Stimulated activated CD4-positive, alpha-beta T cell treated with anti-CD3 and anti-CD28 coated beads, Interleukin-1b, Interleukin-23, amount 100 ng/mL, for 48 hours (primary cell): ENCODE measurements at regions not wholly inside any gene's neighbourhood (a gene's known extent, or its start where the extent isn't known, plus 50 kb on each side); places are given as distances from the start of the nearest gene placed in this dataset.

Experiments used
- DNase-seq: peaks from one replicate; pipeline ENCODE4 v3.0.0-alpha.2; 2020

DNA sequence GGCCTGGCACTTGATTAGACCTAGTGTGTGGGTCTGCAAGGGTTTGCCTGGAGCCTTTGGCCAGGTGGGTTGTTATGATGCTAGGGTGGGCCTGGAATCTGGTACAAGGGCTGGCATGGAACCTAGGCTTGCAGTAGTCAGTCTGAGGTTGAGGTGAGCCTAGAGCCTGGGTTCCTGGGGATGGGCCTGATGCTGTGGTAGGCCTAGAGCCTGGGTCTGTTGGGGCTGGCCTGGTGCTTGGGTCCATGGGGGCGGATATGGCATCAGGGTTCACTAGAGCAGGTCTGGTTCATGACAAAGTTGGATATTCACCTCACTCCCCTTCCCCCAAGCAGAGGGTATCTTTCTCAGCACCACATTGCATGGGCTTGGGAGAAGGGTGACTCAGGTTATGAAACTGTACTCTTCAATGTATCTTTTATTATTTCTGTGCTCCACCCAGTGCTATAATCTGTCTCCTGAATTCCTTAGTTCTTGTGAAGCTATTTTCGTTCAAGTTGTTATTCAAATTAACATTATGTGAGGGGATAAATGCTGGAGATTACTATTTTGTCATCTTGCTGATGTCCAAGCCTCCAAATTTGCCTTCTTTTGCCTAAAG lies 274.4 kb downstream of the NFKBIZ start:
- DNase-seq: no peak

DNA sequence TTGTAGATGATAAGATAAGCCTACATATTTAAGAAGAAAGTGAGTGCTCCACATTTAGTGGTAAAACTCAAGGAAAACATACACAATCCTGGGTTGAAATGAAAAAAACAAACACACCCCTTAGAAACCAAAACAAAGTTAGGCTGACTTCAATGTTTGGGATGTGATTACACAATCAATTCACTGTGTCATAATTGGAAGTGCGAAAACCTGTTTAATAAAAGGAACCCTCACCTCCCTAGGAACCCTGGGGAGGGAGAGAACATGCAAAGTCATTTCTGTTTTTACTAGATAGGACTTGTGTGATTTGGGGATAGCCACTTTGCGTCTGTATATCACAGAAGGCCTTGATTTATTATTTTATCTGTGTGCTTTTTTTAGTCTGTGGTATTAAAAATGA lies 275.0 kb downstream of the NFKBIZ start:
- DNase-seq: no peak

DNA sequence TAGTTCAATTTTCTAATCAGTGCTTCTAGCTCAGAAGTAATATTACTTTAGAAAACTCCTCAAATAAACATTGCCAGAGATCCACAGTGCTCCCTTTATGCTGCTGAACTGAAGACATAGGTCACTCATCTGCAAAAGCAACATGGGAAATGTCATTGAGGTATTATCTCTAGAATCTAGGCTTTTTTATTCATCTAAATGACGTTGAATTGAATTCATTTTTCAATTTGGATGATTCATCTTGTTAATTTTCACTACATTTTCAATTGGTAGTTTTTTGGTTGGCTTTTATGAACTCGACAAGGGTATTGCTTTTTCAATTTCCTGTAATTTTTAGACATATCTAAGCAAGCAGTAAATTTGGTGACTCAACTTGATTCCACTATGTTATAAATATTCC lies 275.4 kb downstream of the NFKBIZ start:
- no peak for DNase-seq

DNA sequence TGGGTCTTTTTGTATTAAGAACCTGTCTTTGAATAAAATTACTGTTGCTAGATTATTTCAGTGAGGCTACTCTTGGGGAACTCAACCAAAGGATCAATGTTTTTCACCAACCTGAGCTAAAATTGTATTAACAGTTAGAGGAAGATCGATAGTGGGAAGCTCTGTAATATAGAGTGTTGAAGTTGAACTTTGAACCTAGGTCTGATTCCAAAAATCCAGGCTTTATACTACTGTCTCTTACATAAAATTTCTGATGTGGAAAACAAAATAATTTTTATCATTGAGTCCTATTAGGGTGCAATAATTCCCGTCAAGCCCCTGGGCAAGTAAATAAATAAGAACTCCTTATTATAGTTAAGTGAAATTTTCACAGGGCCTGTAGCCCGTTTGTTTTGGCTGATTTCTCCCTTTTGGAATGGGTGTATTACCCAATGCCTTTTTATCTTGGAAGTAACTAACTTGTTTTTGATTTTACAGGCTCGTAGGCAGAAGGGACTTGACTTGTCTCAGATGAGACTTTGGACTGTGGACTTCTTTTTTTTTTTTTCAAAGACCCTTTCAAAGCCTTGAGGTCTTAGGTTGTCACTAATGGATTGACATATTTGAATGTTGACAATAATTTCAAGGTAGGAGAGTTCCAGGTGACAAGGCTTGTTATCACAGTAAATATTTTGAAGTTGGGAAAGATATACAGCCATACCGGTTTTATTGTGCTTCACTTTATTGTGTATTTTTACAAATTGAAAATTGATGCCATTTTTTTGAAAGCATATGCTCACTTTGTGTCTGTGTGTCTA lies 276.1 kb downstream of the NFKBIZ start:
- DNase-seq: no peak

DNA sequence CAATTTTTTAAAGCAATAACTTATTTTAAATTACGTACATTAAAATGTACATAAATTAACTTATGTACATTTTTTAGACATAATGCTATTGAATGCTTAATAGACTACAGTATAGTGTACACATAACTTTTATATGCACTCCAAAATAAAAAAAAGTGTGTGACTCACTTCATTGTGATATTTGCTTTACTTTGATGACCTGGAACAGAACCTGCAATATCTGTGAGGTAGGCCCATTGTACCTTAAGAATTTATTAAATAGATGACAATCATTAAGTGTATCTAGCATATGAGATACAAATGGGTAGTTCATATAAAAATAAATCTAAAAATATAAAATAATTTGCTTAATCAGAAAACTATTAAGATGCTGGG lies 276.7 kb downstream of the NFKBIZ start:
- DNase-seq: no peak

DNA sequence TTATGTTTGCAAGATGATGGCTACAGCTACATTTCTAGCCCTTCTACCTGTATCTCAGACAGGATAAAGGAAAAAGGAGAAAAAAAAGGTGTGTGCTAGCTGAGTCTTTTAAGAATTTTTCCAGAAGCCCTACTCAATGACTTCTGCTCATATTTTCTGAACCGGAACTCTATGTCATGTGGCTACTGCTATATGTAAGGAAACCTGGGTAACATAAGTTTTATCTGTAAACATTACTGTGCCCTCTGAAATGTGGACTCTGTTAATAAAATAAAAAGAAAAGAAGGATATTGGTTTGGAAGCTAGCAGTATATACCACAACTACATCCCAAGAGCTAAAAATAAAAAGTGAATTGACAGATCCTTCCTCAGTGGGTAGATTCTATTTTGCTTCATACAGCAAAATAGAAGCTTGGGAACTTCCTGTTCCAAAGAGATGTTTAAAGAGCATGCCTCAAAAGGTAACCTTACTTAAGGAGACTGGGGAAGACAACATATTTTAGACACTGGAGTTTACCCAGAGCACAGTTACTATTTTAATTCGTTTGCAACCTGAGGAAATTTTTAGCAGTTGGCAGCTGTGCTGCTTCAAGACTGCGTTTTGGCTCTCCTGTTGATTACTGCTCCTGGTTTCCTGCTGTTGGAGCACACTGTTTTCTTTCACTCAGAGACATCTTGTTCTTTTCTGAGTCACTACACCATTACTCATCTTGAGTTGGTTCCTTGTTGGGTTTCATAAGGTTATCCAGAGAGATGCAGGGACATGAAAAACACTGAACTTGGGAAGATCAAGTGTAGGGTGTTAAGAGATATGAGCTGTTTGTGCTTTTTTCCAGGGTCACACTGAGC lies 280.7 kb downstream of the NFKBIZ start:
- no peak for DNase-seq

DNA sequence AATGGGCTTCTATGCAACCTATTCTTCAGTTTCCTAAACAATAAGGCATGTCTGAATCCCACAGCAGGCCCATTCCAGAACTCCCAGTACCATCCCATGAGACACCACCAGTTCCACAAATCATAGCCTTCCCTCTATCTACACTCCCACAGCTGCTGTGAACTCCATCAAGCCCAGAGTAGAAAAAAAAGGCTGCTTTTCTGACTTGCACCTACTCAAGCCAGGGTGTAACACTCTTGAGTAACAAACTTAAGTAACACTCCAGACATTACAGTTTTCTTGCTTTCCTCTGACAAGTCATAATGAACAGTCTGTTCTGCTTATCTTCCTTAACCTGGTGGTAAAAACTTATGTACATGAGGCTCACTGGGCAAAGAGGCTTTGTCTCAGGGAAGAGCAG lies 283.1 kb downstream of the NFKBIZ start:
- no peak for DNase-seq

DNA sequence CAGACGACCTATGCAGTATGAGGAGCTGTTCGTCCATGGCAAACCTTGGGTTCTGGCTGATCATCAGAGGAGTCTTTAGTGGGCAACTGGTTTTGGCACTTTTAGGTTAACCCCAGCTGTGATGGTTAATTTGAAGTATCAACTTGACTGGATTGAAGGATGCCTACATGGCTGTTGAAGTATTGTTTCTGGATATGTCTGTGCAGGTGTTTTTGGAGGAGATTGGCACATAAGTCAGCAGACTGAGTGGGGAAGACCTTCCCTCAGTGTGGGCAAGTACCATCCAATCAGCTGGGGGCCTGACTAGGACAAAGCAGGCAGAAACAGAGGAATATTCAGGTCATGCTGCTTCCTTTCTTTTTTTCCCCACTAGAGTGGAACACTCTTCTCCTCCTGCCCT lies 284.1 kb downstream of the NFKBIZ start:
- DNase-seq: no peak

DNA sequence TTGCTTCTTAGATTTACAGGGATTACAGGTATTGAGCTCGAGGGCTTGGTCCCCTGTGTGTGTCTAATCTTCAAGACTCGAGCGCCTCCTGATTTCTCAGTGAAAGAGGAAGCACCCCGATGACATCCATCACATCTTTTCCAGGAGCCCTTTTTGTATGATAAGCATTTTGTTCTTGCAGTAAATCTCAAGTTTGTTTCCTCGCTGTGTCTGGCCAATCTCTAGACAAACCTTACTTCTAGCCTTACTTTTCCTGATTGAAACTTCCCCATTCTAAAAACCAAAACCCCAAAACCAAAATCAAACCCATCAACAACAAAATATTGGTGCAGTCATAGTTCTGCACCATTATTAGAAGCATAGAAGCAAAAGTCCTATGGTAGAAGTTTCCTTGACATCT lies 286.0 kb downstream of the NFKBIZ start:
- DNase-seq: no peak

DNA sequence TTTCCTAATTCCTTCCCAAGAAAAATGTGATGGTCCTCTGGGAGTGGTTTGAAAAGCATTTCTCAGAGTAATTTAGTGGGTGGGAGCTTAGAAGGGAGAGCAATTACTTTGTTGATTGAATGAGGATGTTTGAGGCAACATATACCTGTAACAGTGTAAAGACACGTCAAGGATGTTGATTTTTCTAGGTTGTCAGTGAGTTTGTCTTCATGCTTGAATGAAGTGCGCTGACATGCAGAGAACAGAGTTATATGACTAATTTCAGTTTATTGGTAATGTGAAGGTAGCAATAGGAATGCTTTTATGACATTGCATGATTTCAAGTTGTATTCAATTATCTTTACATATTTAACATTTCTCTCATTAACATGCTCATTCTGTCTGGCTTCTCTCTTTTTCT lies 286.9 kb downstream of the NFKBIZ start:
- DNase-seq: no peak

DNA sequence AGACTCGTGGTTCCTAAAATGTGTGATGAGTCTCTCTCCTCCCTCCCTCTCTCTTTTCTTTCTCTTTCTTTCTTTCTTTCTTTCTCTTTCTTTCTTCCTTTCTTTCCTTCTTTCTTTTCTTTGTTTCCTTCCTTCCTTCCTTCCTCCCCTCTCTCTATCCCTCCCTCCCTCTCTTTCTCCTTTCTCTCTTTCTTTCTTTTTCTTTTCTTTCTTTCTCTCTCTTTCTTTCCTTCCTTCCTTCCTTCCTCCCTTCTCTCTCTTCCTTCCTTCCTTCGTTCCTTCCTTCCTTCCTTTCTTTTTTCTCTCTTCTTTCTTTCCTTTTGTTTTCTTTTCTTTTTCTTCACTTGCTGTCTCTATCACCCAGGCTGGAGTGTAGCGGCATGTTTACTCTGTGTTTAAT lies 290.8 kb downstream of the NFKBIZ start:
- DNase-seq: no peak

DNA sequence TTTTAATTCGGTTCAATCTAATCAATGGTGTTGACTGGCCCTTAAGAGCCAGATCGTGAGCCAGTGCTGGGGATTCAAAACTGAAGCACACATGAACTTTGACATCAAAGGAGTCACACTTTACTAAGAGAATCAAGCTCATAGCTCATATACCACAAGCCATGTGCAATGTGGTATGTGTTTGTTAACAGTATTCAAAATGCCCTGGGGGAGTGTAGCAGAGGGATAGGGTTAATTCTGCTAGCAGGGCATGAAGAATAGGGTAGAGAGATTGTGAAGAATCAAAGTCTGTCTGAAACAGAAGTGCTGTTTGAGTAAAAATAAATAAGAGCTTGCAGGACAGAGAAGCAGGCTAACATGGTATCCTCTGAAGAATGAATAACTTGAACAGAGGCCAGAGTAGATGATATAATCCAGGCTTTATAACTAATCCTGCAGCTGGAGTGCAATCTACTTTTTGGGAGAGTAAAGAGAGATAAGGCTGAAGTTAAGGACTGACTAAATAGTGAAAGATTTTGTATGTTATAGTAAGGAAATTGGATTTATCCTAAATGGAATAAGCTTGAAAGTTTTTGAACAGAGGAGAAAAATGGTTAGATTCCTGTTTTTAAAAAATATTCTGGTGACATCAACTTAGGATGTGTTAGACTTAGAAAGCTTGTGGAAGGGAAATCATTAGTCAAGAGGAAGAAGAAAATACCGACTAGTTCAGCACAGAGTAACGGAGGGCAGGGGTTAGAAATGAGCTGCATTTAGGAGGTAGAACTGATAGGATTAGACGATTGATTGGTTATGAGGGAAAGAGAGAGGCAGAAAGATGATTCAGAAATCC lies 292.0 kb downstream of the NFKBIZ start:
- no peak for DNase-seq

DNA sequence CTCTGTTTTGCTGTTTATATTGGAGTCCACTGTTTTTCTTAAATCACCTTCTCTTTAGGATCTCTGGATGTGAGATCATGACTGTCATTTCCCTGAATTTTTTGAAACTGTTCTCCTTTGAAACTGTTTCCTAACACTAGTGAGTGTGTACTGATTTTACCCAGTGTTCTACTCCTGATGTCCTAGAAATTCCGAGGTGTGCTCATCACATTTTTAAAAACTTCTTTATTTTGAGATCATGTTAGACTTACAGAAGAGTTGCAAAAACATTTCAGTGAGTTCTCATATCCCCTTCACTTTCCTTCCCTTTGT lies 292.6 kb downstream of the NFKBIZ start:
- no peak for DNase-seq

DNA sequence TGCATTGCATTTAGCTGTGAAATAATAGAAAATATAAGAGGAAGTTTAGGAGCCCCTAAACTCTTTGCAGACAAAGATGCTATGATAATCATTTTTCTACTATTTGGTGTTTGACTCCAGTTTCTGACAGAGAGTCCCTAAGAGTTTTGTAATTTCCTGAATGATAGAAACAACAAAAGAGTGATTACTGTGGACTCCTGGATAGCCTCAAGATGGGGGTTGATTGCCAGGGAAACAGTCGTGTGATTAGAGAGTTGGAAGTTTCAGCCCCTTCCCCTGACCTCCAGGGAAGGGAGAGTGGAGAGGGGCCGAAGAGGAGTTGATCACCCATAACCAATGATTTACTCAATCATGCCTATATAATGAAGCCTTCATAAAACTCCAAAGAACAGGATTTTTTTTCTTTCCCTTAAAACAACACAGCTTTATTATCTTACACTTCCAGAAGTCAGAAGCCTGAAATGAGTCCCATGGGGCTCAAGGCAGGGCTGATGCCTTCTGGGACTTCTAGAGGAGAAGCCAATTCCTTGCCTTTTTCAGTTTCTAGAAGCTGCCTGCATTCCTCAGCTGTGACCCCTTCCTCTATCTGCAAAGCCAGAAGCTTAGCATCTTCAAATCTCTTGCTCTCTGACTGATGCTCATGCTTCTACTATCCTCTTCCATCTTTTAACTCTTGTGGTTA lies 292.3 kb upstream of the ZPLD1 start:
- no peak for DNase-seq

DNA sequence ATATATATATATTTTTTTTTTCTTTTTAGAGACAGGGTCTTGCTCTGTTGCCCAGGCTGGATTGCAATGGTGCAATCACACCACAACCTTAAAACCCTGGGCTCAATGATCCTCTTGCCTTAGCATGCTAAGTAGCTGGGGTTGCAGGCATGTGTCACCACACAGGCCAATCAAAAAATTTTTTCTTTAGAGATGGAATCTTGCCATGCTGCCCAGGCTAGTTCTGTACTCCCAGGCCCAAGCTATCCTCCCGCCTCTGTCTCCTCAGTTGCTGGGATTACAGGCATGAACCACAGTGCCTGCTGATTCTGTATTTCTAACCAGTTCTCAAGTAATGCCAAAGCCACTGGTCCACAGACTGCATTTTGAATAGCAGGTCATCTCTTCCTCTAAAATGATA lies 291.3 kb upstream of the ZPLD1 start:
- no peak for DNase-seq

DNA sequence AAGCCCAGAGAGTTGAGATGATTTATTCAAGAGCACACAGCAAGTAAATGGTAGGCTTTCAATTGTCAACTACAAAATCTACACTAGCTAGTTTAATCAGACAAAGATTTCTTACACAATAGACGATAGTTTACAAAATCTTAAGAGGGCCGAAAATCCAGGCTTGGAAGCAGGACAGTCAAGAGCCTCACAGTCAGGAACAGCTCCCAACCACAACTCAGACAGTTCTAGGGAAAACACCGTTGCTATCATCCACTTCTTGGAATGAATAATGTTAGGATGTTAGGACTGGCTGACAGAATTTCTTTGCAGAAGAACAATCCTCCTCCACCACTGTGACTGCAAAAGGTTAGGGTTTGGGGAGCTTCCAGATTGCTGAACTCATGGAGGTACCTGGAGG lies 290.8 kb upstream of the ZPLD1 start:
- DNase-seq: no peak

DNA sequence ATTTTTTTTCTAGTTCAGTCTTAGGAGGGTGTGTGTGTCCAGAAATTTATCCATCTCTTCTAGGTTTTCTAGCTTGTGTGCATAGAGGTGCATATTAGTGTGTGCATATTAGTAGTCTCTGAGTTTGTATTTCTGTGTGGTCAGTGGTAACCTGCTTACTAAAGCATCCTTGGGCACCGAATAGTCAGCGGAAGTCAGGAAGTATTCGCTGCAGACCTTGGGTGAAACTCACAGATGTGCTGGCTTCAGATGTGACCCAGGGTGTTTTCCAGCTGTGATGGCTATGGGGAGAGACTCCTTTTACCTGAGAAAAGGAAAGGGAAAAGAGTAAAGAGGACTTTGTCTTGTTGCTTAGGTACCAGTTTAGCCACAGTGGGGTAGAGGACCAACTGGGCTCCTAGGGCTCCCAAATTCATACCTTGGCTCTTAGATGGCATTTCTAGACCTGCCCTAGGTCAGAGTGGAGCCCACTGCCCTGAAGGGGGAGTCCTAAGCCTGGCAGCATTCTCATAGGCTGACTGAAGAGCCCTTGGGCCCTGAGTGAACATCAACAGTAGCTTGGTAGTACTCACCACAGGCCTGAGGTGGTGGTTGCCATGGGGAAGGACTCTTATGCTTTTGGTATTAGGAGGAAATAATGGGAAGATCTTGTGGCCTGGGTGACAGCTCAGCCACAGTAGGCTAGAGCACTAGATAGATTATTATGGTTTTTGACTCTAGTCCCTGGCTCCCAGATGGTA lies 286.0 kb upstream of the ZPLD1 start:
- DNase-seq: no peak

DNA sequence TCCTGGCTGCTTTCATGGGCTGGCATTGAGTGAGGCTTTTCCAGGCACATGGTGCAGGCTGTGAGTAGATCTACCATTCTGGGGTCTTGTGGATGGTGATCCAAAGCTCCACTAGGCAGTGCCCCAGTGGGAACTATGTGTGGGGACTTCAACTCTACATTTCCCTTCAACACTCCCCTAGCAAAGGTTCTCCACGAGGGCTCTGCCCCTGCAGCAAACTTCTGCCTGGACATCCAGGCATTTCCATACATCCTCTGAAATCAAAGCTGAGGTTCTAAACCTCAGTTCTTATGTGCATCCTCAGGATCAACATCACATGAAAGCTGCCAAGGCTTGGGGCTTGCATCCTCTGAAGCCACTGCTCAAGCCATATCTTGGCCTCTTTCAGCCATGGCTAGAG lies 282.9 kb upstream of the ZPLD1 start:
- DNase-seq: no peak

DNA sequence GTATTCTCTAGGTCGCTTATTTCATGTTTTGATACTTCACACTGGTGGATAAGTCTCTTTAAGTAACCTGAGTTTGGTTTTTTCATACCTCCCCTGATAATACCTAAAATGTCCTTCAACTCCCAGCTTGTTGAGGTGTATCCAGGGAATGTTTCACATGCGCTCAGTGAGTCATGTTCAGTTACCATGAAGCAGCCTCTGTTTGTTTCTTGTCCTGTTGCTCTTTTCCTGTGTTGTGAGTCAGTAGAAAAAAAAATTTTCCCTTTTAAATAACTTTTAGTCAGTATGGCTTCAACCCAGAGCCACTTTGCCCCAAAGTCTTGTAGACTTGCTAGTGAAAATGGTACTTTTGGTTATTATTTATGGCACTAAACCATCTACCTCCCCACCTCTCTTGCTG lies 278.4 kb upstream of the ZPLD1 start:
- DNase-seq: no peak

DNA sequence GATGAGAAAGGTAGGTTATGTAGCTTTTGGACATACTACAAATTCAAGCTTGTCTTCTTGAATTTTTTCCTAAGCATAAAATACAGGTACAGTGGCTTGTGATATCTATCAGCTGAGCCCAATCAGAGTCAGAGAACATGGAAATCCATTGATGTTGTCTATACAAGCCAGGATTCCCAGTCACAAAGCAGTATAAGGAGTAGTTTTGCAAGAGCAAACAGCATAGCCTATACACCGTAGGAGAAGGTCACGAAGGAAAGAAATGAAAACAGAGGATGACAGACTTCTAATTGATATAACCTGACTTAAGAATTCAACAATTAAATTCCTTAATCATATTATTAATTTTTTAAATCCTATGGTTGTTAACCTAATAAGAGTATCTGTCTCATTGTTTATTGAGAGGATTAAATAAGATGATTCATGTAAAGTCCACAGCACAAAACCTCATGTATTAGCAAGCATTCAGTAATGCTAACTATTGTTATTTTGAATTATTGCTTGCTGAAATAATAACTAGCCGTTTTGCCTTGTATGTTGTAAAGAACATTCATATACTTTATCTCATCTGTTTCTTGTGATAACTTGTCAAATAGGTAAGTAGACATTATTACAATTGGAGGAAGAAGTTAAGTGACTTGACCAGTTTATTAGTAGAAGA lies 276.6 kb upstream of the ZPLD1 start:
- DNase-seq: no peak

DNA sequence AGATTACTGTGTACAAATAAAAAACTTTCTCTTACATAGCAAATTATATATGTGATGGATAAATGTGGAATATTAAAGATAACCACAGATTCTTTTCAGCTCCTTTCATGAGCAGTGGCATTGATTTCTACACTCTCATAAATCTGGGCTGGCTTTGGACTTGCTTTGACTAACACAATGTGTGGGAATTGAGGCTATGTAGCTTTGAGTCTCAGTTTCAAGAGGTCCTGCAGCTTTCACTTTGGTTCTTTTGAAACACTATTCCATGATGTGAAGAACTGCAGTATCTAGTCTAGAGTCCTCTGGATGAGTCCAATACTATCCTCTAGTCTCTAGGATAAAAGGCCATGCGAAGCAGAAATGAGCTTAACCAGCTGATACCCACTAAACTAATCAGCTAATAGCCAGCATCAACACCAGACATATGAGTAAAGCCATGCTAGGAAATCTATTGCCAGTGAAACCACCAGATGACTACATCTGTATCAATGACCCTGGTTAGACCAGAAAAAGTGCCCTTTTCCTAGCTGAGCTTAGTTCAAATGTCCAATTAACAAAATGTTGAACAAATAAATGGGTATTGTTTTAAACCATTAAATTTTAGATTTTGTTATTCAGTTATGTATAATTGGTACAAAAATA lies 274.9 kb upstream of the ZPLD1 start:
- no peak for DNase-seq
